ENCODE measurements at regions not wholly inside any gene's neighbourhood (a gene's known extent, or its start where the extent isn't known, plus 50 kb on each side); places are given as distances from the start of the nearest gene placed in this dataset.

- TF ChIP-seq CTCF (conservative IDR thresholded peaks at IDR 0.05) (no peak), ZFX (IDR thresholded peaks at IDR 0.05) (no peak)
Measured at GRCh38 chr13:107097916-107098315, 530.0 kb upstream of the ARGLU1 start.

Measured in C4-2B (cell line).